Mesenchymal stem cell (in vitro differentiated cells and primary cell): ENCODE measurements at regions not wholly inside any gene's neighbourhood (a gene's known extent, or its start where the extent isn't known, plus 50 kb on each side); places are given as distances from the start of the nearest gene placed in this dataset.
A peak's percentile ranks its signal among the peaks of the same experiment; 100 is the strongest.

ENCODE experiments used
- DNase-seq: peaks from one replicate; pipeline ENCODE4 v3.0.0-alpha.2; 2013
- H2AFZ ChIP-seq: one replicate; pipeline ENCODE4 v1.6.1; 2013; ENCODE audit warnings: low read depth, mild to moderate bottlenecking, control low read depth, inconsistent platforms, low read length, moderate library complexity
- H2AK5ac ChIP-seq: 2 replicates; pipeline ENCODE4 v1.6.1; 2013; ENCODE audit warnings: low read length, moderate library complexity, mild to moderate bottlenecking, inconsistent platforms; ENCODE audit not compliant: severe bottlenecking
- H2BK120ac ChIP-seq: one replicate; pipeline ENCODE4 v1.6.1; 2013; ENCODE audit warnings: low read depth, mild to moderate bottlenecking, inconsistent platforms, low read length, moderate library complexity
- H2BK12ac ChIP-seq, 2 experiments: one replicate each; pipeline ENCODE4 v1.6.1; 2013; ENCODE audit warnings: inconsistent platforms in 2 of 2, low read length in 2 of 2, mild to moderate bottlenecking in 2 of 2, moderate library complexity in 2 of 2, control low read depth in 1 of 2
- H2BK15ac ChIP-seq: one replicate; pipeline ENCODE4 v1.6.1; 2013; ENCODE audit warnings: mild to moderate bottlenecking, low read depth, inconsistent platforms; ENCODE audit not compliant: poor library complexity, severe bottlenecking
- H2BK5ac ChIP-seq: 2 replicates; pipeline ENCODE4 v1.6.1; 2013; ENCODE audit warnings: low read depth, mild to moderate bottlenecking, low read length, control low read depth, inconsistent platforms; ENCODE audit not compliant: poor library complexity, severe bottlenecking
- H3K14ac ChIP-seq, 2 experiments: one replicate each; pipeline ENCODE4 v1.6.1; 2013; ENCODE audit warnings: inconsistent platforms in 2 of 2, low read length in 2 of 2, control low read depth in 1 of 2, mild to moderate bottlenecking in 1 of 2, moderate library complexity in 1 of 2
- H3K18ac ChIP-seq, 2 experiments: one replicate each; pipeline ENCODE4 v1.6.1; 2013; ENCODE audit warnings: inconsistent platforms in 2 of 2, low read length in 2 of 2, control low read depth in 1 of 2, low read depth in 1 of 2, mild to moderate bottlenecking in 1 of 2
- H3K23ac ChIP-seq, 2 experiments: one replicate each; pipeline ENCODE4 v1.6.1; 2013; ENCODE audit warnings: inconsistent platforms in 2 of 2, low read length in 2 of 2, mild to moderate bottlenecking in 2 of 2, moderate library complexity in 2 of 2, control low read depth in 1 of 2
- H3K27ac ChIP-seq: 2 replicates; pipeline ENCODE4 v1.5.1; 2013; ENCODE audit warnings: mild to moderate bottlenecking, moderate library complexity, low read length, control low read depth, inconsistent platforms; ENCODE audit not compliant: poor library complexity, severe bottlenecking
- H3K27me3 ChIP-seq, 2 experiments: 2 replicates each; pipeline versions ENCODE4 v1.6.1 to v1.7.0; 2013; ENCODE audit warnings: low read length in 2 of 2, mild to moderate bottlenecking in 2 of 2, moderate library complexity in 2 of 2, control low read depth in 1 of 2, inconsistent platforms in 1 of 2; ENCODE audit not compliant: control insufficient read depth in 1 of 2, insufficient read depth in 1 of 2
- H3K36me3 ChIP-seq, 2 experiments: 2 replicates each; pipeline versions ENCODE4 v1.6.1 to v1.7.0; 2013; ENCODE audit warnings: low read length in 2 of 2, control low read depth in 1 of 2, inconsistent platforms in 1 of 2, low read depth in 1 of 2, mild to moderate bottlenecking in 1 of 2; ENCODE audit not compliant: insufficient read depth in 2 of 2, control insufficient read depth in 1 of 2
- H3K4ac ChIP-seq, 2 experiments: one replicate each; pipeline ENCODE4 v1.6.1; 2013; ENCODE audit warnings: inconsistent platforms in 2 of 2, low read length in 2 of 2, mild to moderate bottlenecking in 2 of 2, moderate library complexity in 2 of 2, control low read depth in 1 of 2, low read depth in 1 of 2
- H3K4me1 ChIP-seq: 2 replicates; pipeline ENCODE4 v1.6.1; 2013; ENCODE audit warnings: low read depth, low read length, control low read depth; ENCODE audit not compliant: control insufficient read depth, insufficient read depth
- H3K4me2 ChIP-seq: 2 replicates; pipeline ENCODE4 v1.6.1; 2013; ENCODE audit warnings: low read length, mild to moderate bottlenecking, inconsistent platforms; ENCODE audit not compliant: poor library complexity, severe bottlenecking
- H3K4me3 ChIP-seq, 2 experiments: 2 replicates each; pipeline versions ENCODE4 v1.5.1 to v1.7.0; 2013; ENCODE audit warnings: low read length in 2 of 2, mild to moderate bottlenecking in 2 of 2, control low read depth in 1 of 2, low read depth in 1 of 2; ENCODE audit not compliant: insufficient read depth in 1 of 2
- H3K79me1 ChIP-seq: replicated peaks from 2 replicates; pipeline ENCODE4 v1.6.1; 2013; ENCODE audit warnings: mild to moderate bottlenecking, control low read depth, low read length, inconsistent platforms; ENCODE audit not compliant: poor library complexity, severe bottlenecking
- H3K9ac ChIP-seq: 2 replicates; pipeline ENCODE4 v1.7.0; 2013; ENCODE audit warnings: mild to moderate bottlenecking, low read length, moderate library complexity
- H3K9me3 ChIP-seq: 2 replicates; pipeline ENCODE4 v1.7.0; 2013; ENCODE audit warnings: mild to moderate bottlenecking, low read length; ENCODE audit not compliant: control insufficient read depth
- H4K8ac ChIP-seq: one replicate; pipeline ENCODE4 v1.6.1; 2013; ENCODE audit warnings: inconsistent platforms, mild to moderate bottlenecking, low read length, moderate library complexity
- H4K91ac ChIP-seq: one replicate; pipeline ENCODE4 v1.6.1; 2013; ENCODE audit warnings: mild to moderate bottlenecking, low read length, inconsistent platforms
- WGBS: methylation state at CpG from one replicate; pipeline ENCODE4 v1.1.7; 2013; ENCODE audit warnings: mixed read lengths; 5-methylcytosine and 5-hydroxymethylcytosine counted together

DNA sequence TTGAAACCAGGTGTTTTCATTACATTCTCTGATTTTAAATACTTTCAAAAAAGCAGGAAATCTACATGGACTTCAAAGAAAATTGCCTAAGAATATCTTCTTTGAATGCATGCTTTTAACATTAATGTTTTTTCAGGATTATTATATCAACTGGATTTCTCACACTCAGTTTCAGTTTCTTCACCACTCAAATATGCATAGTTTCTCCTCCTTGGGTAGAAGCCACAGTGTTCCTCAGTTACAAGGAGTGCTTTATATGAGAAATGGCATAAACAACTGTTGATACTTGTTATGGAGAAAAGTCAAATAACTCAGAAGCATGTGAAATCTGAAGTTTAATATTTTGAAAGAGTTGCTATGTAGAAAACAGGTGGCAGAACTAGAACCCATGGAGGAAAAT lies 196.9 kb downstream of the DMRTA1 start:
- Histone ChIP-seq H3K4ac (no peak overlapping the region), H3K18ac (no peak overlapping the region), H2BK5ac (no peak overlapping the region), H3K4me2 (no peak overlapping the region), H3K23ac (no peak overlapping the region), H3K9ac (peak overlapping the region; percentile 16), H3K14ac (no peak overlapping the region), H3K79me1 (no peaks in the 10 kb centered on the region), H3K27me3 (no peaks in the 10 kb centered on the region), H3K9me3 (no peaks in the 10 kb centered on the region), H3K4me3 (no peak overlapping the region), H3K36me3 (no peaks in the 10 kb centered on the region), H2BK12ac (no peak overlapping the region), H2BK120ac (no peak overlapping the region), H3K4me1 (no peaks in the 10 kb centered on the region), H4K91ac (no peak overlapping the region), H2AK5ac (no peak overlapping the region), H4K8ac (no peak overlapping the region), H2AFZ (no peak overlapping the region), H3K27ac (no peak overlapping the region), H2BK15ac (no peak overlapping the region)
- DNase-seq = no peak

DNA sequence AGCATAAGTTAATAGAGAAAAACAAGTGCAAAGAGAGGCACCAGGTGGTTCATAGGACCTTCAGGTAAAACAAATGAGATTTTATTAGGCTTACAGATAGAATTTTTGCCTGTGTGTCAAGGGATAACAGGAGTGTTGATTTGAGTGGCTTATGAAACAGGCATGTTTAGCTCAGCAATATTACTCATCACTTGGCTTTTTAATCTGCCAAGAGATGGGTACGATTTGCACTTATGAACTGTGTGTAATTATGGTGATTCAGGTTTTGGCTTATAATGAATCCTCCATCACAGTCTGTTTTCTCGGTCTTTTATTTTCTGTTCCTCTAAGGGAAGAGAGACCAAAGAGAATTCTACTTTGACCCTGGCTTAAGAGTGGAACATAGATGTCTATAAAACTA lies 199.3 kb downstream of the DMRTA1 start:
- Histone ChIP-seq H3K9ac (peak overlapping the region; percentile 90), H3K79me1 (no peaks in the 10 kb centered on the region), H3K27me3 (no peaks in the 10 kb centered on the region), H2AFZ (no peak overlapping the region), H2BK5ac (no peak overlapping the region), H2AK5ac (no peak overlapping the region), H2BK15ac (no peak overlapping the region), H3K4ac (no peak overlapping the region), H4K8ac (no peak overlapping the region), H3K23ac (no peak overlapping the region), H4K91ac (no peak overlapping the region), H3K4me1 (no peaks in the 10 kb centered on the region), H3K36me3 (no peaks in the 10 kb centered on the region), H3K14ac (no peak overlapping the region), H3K4me2 (no peak overlapping the region), H3K4me3 (peak overlapping the region in 1 of 2 experiments; percentile 85), H3K9me3 (no peaks in the 10 kb centered on the region), H3K18ac (no peak overlapping the region), H3K27ac (no peak overlapping the region), H2BK12ac (no peak overlapping the region), H2BK120ac (no peak overlapping the region)
- WGBS = 93% methylated on average over 2 of the region's 2 CpGs
- no peak for DNase-seq

DNA sequence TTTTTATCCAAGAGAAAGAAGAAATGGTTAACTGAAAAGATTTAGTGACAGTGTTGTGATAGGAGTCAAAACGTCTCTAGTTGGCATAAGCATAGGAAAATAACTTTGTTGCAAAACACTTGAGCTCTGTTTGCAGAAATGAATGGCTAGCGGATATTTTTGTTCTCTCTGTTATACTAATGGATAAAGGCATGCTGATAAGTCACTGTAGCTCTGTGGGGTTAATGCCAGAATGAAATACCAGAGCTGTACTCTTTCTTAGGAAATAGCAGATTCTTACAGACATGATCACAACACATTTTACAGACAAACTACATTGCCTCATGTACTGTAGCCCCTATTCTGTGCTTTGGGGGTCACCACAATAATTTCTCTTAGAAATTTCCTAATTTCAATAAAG lies 202.8 kb downstream of the DMRTA1 start:
- Histone ChIP-seq H3K27me3 (no peaks in the 10 kb centered on the region), H4K8ac (no peak overlapping the region), H3K79me1 (no peaks in the 10 kb centered on the region), H3K9me3 (no peaks in the 10 kb centered on the region), H3K4me3 (peak overlapping the region in 1 of 2 experiments; percentile 52), H2BK12ac (no peak overlapping the region), H3K14ac (no peak overlapping the region), H3K18ac (no peak overlapping the region), H2AK5ac (no peak overlapping the region), H3K4ac (no peak overlapping the region), H3K27ac (no peak overlapping the region), H3K23ac (no peak overlapping the region), H2BK5ac (no peak overlapping the region), H3K9ac (peak overlapping the region; percentile 86), H3K4me1 (no peaks in the 10 kb centered on the region), H2BK120ac (no peak overlapping the region), H3K4me2 (no peak overlapping the region), H2AFZ (no peak overlapping the region), H2BK15ac (no peak overlapping the region), H3K36me3 (peaks cover 0 to 3% of the 10 kb centered on the region in 2 experiments), H4K91ac (no peak overlapping the region)
- 73% methylated on average over 2 of the region's 2 CpGs for WGBS
- no peak for DNase-seq

DNA sequence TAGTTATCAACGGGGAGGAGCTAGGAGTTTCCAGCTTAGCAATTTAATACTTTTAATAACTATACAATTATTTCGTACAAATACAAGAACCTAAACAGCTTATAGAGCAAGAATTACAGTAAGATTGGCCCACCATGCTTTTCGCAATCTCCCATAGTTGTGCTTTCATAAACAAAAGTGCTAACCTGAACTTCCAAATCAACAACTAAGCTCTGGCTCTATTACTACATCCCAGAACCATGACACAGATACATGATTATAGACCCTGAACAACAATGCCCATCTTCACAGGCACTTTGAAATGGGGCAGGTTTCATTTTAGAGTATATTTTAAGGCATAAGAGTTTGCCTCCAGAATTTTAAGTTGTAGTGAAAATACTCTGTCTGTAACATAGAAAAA lies 203.5 kb downstream of the DMRTA1 start:
- H4K91ac ChIP-seq = no peak overlapping the region
- peaks cover 0 to 3% of the 10 kb centered on the region in 2 experiments for H3K36me3 ChIP-seq
- no peak overlapping the region for H3K23ac ChIP-seq
- H3K9ac ChIP-seq = peak overlapping the region; percentile 86
- H3K14ac ChIP-seq = no peak overlapping the region
- H3K27ac ChIP-seq = no peak overlapping the region
- H3K4me1 ChIP-seq = no peaks in the 10 kb centered on the region
- H2BK12ac ChIP-seq = no peak overlapping the region
- H2BK15ac ChIP-seq = no peak overlapping the region
- no peak for DNase-seq
- 82% methylated on average over 2 of the region's 3 CpGs for WGBS
- H3K18ac ChIP-seq = no peak overlapping the region
- no peaks in the 10 kb centered on the region for H3K79me1 ChIP-seq
- no peaks in the 10 kb centered on the region for H3K9me3 ChIP-seq
- H2AFZ ChIP-seq = no peak overlapping the region
- H4K8ac ChIP-seq = no peak overlapping the region
- no peak overlapping the region for H3K4me3 ChIP-seq
- H3K4me2 ChIP-seq = no peak overlapping the region
- no peak overlapping the region for H2BK5ac ChIP-seq
- no peaks in the 10 kb centered on the region for H3K27me3 ChIP-seq
- H2AK5ac ChIP-seq = no peak overlapping the region
- no peak overlapping the region for H2BK120ac ChIP-seq
- no peak overlapping the region for H3K4ac ChIP-seq
